ENCODE measurements at regions not wholly inside any gene's neighbourhood (a gene's known extent, or its start where the extent isn't known, plus 50 kb on each side); places are given as distances from the start of the nearest gene placed in this dataset.

DNA sequence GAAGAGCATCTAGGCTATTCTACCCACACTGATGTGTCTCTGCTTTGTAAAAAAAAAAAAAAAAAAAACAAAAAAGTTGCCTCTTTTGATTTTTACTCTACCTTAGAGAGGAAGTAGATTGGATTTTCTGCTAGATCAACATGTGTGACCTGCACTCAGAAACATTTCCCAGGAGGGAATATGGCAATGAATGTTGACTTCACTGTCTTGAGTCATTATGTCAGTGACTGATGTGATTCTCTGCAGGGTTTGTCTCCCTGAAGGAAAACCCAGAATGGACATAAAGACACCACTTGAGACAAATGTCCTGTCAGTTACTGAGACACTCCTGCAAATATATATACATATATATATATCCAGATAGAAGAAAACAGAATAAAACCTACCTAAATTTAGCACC lies 370.3 kb downstream of the BMPER start:
- no peak for DNase-seq (ENCODE audit: low read depth in 2 of 2)

DNA sequence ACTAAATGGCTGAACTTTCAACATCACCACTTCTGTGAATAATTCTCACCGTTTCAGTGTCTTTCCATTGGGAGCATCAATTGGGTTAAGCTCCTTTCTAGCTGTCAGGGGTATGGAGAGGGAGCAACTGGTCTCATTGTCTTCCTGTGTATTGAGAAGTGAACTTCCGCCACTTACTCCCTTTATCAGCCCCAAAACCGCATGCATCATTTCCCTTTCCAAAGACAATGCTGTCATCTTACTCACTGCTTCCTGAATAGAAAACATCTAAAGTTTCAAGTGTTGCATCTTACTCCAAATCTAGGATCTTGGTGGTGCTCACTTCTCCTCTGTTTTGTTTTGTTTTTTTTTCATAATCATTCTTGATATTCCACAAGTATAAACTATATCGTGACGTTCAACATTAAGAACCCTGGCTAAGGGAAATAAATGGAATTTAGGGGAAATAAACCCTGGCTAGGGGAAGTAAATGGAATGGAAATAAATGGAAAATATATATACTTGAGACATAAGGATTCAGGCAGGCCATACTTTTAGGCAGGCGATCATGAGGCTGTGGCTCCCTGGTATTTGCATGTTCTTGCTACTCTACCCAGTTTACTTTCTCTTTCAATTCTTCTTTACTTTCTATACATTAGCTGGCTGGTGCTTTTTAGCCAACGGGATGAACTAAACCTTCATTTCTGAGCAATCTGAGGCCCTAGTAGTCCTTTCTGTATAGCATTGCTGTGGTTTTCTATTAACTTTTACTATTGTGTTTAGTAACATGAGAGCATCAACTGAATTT lies 371.9 kb downstream of the BMPER start:
- no peak for DNase-seq (ENCODE audit: low read depth in 2 of 2)

DNA sequence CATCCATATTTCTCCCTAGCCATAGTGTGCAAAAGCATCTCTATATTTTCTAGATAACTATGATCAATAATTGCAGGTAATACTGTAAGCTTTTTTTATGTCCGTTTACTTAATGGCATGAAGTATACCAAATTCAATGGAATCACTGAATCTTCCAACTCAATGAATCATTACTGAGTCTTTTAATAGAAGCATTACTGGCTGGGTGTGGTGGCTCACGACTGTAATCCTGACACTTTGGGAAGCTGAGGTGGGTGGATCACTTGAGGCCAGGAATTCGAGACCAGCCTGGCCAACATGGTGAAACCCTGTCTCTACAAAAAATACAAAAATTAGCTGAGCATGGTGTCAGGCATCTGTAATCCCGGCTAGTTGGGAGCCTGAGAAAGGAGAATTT lies 372.5 kb downstream of the BMPER start:
- no peak for DNase-seq (ENCODE audit: low read depth in 2 of 2)

DNA sequence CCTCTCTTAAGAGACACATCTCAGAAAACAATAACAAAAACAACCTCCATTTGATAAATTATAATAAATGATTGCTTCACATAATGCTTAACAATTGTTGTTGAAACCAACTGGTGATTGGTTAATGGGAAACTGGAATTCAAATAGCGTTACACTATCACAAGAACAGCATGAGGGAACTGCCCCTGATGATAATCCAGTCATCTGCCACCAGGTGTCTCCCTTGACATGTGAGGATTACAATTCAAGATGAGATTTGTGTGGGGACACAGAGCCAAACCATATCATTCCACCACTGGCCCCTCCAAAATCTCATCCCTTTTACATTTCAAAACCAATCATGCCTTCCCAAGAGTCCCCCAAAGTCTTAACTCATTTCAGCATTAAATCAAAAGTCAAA lies 375.9 kb downstream of the BMPER start:
- no peak for DNase-seq (ENCODE audit: low read depth in 2 of 2)

DNA sequence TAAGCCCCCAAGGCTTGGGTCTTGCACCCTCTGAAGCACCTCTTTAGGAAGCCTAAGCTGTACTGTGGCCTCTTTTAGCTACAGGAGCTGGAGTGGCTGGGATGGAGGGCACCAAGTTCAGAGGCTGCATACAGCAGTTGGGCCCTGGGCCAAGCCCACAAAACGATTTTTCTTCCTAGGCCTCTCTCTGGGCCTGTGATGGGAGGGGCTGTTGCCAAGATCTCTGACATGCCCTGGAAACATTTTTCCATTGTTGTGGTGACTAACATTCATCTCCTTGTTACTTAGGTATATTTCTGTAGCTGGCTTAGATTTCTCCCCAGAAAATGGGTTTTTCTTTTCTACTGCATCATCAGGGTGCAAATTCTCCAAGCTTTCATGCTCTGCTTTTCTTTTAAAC lies 375.7 kb upstream of the NPSR1 start:
- DNase-seq (ENCODE audit: low read depth in 2 of 2), result no peak

DNA sequence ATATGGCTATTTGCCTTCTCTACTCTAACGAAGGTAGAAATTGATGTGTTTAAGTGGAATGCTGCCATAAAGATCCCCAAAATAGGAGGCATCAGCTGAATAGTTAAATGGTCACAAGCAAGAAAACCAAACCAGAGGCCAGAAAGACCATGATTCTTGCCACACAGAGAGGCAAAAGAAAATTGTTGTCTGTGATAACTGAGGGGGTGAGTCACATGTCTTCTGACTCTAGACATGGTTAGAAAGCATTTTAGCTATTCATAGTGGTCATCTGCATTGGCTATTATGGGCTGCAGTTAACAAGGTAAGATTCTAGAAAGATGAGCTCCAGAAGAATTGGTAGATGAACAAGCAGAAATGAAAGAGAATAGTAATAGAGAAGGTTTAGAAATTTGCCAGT lies 361.4 kb upstream of the NPSR1 start:
- no peak for DNase-seq (ENCODE audit: low read depth in 2 of 2)

DNA sequence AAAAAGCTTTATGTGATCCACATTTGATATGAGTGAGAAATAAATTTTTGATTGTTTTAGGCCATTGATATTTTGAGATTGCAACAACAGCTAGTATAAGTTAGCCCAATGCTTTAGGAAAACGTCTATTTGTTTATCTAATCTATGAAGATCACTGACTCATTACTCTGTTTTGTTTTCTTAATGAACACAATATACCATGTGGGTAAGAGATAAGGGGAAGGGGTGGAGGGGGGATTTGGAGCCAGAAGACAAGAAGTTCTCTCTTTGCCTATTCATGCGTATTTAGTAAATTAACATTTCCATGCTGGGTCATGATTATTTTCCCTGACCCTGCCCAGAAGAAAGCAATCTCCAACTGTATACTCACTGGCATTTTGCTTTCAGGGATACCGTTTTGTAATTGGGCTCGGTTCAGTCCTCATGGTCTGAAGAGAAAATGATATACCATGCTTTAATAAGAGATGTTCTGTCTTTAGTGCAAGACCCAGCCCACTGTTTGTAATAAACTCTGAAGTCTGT lies 359.5 kb upstream of the NPSR1 start:
- DNase-seq (ENCODE audit: low read depth in 2 of 2), result no peak

DNA sequence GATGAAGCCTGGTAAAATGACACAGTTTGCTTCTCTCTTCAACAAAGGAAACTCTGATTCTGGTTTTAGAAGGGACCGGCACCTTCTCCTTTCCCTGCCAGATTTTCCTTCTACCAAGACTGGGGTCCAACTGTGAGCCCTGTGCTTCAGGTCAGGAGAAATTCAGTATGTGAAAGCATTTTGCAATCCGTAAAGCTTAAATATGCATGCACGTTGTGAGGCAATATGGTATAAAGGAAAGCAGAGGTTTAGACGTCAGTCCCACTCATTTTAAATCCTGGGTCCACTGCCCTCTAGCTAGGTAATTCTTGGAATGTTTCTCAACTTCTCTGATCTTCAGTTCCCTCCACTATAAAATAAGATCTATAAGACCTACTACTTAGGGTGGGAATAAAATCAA lies 359.0 kb upstream of the NPSR1 start:
- no peak for DNase-seq (ENCODE audit: low read depth in 2 of 2)

DNA sequence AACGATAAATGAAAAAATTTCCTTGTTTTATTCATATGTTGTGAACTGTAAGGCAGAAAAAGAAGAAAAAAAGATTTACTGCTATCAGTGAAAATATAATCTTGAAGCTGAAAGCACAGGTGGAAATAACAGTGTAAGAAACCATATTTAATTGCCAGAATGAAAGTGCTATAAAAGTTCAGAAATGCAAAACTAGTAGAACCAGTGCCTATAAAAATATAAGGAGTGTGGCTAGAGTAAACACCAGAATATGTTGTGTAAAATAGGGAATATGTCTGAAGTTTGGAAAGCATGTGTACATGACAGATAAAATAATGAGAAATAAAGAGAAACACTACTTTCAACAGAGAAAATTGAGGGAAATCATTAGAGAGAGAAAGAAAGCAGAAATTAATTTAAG lies 350.5 kb upstream of the NPSR1 start:
- DNase-seq (ENCODE audit: low read depth in 2 of 2), result no peak

DNA sequence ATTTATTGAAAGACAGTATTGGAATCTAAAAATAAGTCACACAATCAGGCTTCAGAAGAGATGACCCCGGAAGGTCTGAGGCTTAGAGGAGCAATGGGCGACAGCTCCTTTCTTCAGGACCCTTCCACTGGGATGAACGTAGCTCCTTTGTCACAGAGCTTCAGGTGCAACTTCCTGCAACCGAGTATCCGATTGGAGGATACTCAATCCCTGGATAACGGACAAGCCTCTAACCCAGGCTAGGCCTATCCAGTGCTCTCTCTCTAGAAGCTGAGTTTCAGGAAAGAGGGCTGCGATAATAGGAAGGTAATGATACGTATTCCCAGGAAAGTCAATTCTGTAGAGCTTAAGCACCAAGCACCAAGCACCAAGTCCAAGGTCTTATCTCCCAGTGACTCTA lies 349.4 kb upstream of the NPSR1 start:
- DNase-seq (ENCODE audit: low read depth in 2 of 2), result no peak

DNA sequence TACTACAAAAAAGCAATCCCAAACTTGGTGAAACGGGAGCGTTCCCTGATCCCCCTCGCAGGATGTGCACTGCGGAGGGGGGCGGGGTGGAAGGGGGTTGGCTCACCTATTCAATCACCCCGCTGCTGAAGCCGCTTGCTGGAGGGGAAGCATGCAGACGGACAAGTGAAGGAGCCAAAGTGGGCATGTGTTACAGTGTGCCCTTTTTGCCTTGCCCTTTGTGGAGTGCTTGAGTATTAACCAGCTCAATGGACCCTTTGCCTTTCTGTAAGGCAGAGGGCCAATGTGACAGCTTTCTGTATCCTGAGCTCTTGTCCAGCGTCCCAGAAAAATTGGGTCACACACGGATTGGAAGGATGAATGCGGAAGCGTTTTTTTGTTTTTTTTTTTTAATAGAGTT lies 348.9 kb upstream of the NPSR1 start:
- no peak for DNase-seq (ENCODE audit: low read depth in 2 of 2)

DNA sequence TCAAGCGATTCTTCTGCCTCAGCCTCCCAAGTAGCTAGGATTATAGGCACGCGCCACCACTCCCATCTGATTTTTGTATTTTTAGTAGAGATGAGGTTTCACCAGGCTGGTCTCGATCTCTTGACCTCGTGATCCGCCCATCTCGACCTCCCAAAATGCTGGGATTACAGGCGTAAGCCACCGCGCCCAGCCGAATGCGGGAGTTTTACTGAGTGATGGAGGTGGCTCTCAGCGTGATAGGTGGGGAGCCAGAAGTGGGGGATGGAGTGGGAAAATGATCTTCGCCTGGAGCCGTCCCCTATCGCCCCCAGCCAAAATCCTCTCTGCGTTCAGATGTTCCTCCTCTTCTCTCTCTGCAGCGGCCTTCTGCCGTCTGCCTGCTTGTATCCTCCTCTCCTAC lies 348.4 kb upstream of the NPSR1 start:
- DNase-seq (ENCODE audit: low read depth in 2 of 2), result no peak

DNA sequence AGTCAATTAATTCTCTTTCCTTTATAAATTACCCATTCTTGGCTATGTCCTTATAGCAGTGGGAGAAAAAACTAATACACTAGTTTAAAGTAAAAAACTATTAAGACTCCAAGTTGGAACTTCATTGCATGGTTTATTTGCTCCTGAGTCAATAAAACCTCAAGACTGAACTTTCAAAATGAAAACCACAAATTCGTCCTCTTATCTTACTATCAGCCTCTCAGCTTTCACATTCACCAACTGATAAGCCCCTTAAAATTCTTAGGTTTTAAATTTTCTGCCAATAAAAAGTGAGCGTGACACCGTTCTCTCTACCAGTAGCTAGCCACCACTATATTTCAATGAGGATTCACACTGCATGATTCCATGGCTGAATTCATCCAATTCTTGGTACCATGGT lies 346.4 kb upstream of the NPSR1 start:
- no peak for DNase-seq (ENCODE audit: low read depth in 2 of 2)

DNA sequence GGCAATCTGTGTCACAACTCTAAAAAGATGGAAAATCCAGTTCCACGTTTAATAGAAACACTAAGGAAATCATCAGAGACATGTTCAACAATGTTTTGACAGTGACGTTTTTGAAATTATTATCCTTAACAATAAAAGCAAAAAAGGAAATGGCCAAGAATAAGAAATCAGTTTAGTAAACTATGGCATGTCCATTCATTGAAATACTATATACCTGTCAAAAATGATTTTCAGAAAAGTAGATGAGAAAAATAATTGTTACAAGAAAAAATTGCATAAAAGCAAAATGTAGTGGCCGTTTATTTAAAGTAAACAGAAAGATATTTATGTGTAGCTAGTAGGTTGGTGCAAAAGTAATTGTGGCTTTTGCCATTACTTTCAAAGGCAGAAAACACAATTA lies 345.4 kb upstream of the NPSR1 start:
- no peak for DNase-seq (ENCODE audit: low read depth in 2 of 2)

DNA sequence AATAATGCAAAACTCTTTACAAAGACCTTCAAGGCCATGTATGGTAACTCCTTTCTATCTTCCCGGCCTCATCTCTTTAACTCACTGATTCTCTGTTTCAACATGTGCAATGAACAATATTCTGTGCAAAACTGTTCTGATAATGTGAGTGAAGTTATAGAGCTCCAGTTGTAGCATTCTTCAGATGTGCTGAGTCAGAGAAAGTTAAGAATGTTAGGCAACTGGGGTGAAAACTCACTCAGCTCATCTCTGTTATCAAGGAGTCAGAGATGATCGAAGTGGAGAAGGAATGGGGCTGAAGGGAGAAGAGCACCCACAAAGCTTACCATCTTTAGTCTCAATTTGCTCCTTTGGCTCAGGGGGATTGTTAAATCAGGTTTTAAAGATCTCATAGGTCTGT lies 344.7 kb upstream of the NPSR1 start:
- DNase-seq (ENCODE audit: low read depth in 2 of 2), result no peak

DNA sequence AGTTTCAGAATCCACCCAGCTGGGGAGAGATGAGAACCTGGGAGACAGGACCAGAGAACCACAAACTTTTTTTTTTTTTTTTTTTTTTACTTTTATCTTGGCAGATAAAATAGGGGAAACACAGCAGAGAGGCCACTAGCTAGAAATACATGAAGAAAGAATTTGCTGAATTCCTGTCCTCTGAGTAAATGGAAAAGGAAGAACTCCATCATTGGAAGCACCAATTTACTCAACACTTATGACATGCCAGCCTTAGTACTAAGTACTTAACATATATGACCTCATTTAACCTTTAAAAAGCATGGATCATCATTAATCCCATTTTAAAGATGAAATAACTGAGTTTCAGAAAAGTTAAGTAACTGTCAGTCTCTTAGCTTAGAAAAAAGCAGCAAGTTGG lies 343.0 kb upstream of the NPSR1 start:
- no peak for DNase-seq (ENCODE audit: low read depth in 2 of 2)

DNA sequence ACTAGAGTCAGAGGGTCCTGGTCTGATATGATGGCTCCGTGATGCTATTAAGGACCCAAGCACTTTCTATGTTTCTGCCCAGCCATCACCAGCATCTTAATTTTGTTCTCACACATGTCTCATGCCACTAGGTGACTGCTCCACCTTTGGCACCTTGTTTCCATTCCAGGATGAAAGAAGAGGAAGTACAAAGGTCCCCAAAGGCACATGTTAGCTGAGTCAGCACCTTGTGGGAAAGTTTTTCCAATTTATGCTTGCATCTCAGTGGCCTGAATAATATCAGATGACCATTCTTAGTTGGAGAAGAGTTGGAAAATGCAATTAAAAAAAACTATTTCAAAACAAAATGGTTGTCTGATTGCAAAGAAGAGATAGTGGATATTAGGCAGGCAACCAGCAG lies 341.0 kb upstream of the NPSR1 start:
- no peak for DNase-seq (ENCODE audit: low read depth in 2 of 2)

DNA sequence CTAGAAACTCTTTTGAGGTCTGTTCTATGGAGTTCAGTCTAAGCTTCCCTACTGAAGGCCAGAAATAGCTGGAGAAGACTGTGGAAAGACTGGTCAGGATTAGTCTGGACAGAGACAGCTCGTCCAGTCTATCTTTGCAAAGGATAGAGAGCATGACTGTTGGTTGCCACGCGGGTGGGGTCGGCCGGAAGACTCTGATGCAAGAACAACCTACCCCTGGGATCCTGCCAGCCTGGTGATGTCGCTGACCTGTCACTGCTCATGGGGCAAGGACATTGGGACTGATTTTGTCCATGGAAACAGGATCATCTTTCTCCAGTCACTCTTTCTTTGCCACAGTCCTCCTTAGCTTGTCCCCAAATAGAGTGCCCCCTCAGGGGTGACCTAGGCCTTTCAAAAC lies 337.6 kb upstream of the NPSR1 start:
- DNase-seq (ENCODE audit: low read depth in 2 of 2), result no peak

DNA sequence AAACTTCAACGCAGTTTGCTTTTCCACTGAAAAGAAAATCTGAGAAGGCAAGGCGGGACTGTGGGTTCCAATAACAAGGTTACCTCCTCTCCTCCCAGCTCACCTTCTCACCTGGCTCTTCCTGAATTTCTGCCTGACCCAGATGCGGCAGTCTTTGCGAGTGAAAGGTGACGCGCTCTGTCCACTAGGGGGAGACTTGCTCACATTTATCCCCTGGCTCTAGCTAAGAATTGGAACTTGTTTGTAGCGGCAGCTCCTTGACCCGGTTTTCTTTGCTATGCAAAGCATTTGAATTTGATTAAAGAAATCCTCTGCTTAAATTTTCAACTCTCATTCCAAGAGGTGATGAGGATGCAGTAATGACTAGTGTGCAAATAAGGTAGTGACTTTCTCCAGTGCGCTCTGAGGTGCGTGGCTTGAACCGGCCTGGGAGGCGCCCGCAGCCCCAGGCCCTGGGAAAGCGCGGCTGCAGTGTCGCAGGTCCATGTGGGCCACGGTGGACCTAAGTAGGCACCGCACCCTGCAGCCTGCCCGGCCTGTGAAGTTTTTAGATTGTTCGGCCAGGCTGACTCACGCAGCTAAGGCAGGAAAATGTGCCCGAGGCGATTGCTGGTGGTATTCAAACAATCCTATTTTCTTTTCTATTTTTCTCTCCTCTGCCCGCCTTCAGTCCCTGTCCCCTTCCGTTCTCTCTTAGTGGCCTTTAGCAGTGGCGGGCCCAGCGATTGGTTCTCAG lies 336.9 kb upstream of the NPSR1 start:
- peak in 1 of 2 donors; percentile 5 for DNase-seq (ENCODE audit: low read depth in 2 of 2)

DNA sequence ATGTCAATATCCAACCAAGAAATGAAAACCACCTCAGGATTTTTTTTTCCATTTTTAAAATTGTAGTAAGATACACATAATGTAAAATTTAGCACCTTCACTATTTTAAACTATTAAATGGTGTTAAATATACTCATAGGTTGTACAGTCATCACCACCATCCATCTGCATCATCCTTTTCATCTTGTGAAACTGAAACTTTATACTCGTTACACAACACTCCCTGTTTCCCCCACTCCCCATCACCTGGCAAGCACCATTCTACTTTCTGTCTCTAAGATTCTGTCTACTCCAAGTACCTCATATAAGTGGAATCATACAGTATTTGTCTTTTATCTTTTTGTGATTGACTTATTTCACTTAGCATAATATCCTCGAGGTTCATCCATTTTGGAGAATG lies 335.2 kb upstream of the NPSR1 start:
- no peak for DNase-seq (ENCODE audit: low read depth in 2 of 2)

DNA sequence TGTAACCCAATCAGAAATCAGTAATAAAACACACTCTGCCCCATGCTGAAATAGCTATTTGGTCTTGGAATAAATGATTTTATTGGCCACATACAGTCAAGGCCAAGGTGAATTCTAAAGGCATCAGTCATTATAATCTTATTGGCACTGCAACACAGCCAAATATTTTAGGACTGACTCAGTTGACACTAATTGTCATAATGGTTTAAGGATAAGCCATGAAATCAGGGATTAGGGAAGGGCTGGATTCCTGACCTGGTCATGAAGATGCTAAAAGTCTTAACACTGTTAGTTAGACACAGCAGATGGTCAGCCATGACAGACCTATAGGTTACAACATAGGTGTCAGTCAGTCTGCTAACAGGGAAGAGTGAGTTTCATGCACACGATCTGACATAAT lies 330.3 kb upstream of the NPSR1 start:
- DNase-seq (ENCODE audit: low read depth in 2 of 2), result no peak

DNA sequence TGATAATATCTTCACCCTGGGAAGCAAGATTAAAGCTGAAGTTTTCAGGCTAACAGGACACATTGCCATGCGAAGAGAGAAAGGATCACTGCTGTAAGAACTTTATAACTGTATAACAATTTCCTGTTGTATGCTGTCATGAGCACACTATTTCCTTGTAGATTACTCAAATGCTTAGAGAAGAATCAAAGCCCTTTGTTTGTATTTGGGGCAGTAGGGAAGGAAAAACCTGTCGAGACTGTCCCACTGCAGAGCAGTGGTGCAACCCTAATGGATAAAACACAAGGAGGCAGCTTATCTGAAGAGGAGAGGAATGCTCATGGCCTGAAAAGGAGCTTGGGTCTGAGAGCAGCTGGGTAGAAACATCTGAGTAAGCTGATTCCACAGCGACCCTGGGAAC lies 327.7 kb upstream of the NPSR1 start:
- no peak for DNase-seq (ENCODE audit: low read depth in 2 of 2)

DNA sequence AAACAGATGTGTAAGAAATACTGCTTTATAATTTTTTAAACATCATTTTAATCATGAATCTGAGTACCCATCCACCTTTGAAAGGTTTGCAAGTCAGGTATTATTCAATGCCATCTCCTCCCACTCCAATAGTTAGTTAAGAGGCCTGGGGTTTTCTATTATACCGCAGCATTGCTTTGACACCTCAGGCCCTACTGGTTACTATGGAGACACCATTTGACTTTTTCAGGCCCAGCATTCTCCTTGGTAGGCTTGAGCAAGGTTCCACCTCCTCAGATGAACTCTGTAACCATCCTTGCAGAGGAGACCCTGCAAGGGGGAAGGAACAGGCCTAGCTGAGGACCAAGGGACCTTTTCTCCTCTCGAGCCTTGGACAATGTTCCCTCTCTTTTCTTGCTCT lies 326.9 kb upstream of the NPSR1 start:
- no peak for DNase-seq (ENCODE audit: low read depth in 2 of 2)

All from stimulated activated CD8-positive, alpha-beta memory T cell treated with anti-CD3 and anti-CD28 coated beads, Interleukin-7, amount 100 ng/mL, for 1 hour (primary cell).